ENCODE measurements at regions not wholly inside any gene's neighbourhood (a gene's known extent, or its start where the extent isn't known, plus 50 kb on each side); places are given as distances from the start of the nearest gene placed in this dataset.

- TF ChIP-seq CTCF (IDR thresholded peaks at IDR 0.05; ENCODE audit: poor library complexity) = no peak
- no peak for TF ChIP-seq EZH2 (IDR thresholded peaks at IDR 0.05; ENCODE audit: borderline replicate concordance)
Measured at GRCh38 chrX:13897566-13897965, 80.7 kb upstream of the GPM6B start.

All from hepatocyte (in vitro differentiated cells).